Panc1 (cell line): ENCODE measurements at regions not wholly inside any gene's neighbourhood (a gene's known extent, or its start where the extent isn't known, plus 50 kb on each side); places are given as distances from the start of the nearest gene placed in this dataset.

Experiments
- ATAC-seq: fragments of 200-7000 bp; cut with Tn5 transposase; 2 replicates; pipeline ENCODE4 v1.9.1; 2020; ENCODE audit warnings: mild to moderate bottlenecking, moderate library complexity
- BruUV-seq: library from RNA; stranded (reverse); fragments of 400-500 nt; replicated peaks from 2 replicates; lab custom pipeline; 2021; lab: Mats Ljungman, UMichigan
- CTCF ChIA-PET: fragments of 300-600 bp; sonication (Branson Sonifier 250); formaldehyde crosslinking; loops from one replicate; lab custom pipeline; 2022; ENCODE audit warnings: antibody characterized with exemption; lab: Charles Lee
- POLR2A ChIA-PET: fragments of 300-600 bp; sonication (Branson Sonifier 250); formaldehyde crosslinking; loops from one replicate; lab custom pipeline; 2022; ENCODE audit warnings: antibody characterized with exemption; lab: Charles Lee
- DNase-seq: peaks from one replicate; pipeline ENCODE4 v3.0.0-alpha.2; 2010; ENCODE audit warnings: low read depth, low spot score
- H3K27ac ChIP-seq: 2 replicates; pipeline ENCODE4 v1.5.1; 2011; ENCODE audit warnings: mild to moderate bottlenecking, low read length, inconsistent platforms
- H3K27me3 ChIP-seq: fragments of 200-500 bp; sonication (Bioruptor generic); 2 replicates; pipeline ENCODE4 v1.6.0; 2014; ENCODE audit warnings: low read length, inconsistent platforms; ENCODE audit not compliant: control insufficient read depth, insufficient read depth
- H3K36me3 ChIP-seq: fragments of 200-500 bp; sonication (Bioruptor generic); 2 replicates; pipeline ENCODE4 v1.5.1; 2014; ENCODE audit warnings: inconsistent platforms, mild to moderate bottlenecking, low read length, moderate library complexity; ENCODE audit not compliant: control insufficient read depth, insufficient read depth
- H3K4me1 ChIP-seq: 2 replicates; pipeline ENCODE4 v1.5.1; 2011; ENCODE audit warnings: inconsistent platforms, mild to moderate bottlenecking, low read length, moderate library complexity; ENCODE audit not compliant: control insufficient read depth, insufficient read depth
- H3K4me3 ChIP-seq, 2 experiments: 2 replicates each; pipeline ENCODE4 v1.5.1; 2011 to 2012; ENCODE audit warnings: low read depth in 2 of 2, low read length in 2 of 2, mild to moderate bottlenecking in 2 of 2, inconsistent platforms in 1 of 2, moderate library complexity in 1 of 2
- H3K9me3 ChIP-seq: fragments of 200-500 bp; sonication (Bioruptor generic); 2 replicates; pipeline ENCODE4 v1.5.1; 2014; ENCODE audit warnings: low read depth, mild to moderate bottlenecking, inconsistent platforms, low read length, moderate library complexity; ENCODE audit not compliant: control insufficient read depth, insufficient read depth
- POLR2AphosphoS5 ChIP-seq: IDR thresholded peaks from 2 replicates; pipeline ENCODE4 v1.6.1; 2012; ENCODE audit warnings: mild to moderate bottlenecking, low read depth, low read length, moderate library complexity
- SIN3A ChIP-seq: IDR thresholded peaks from 2 replicates; pipeline ENCODE4 v1.6.1; 2012; ENCODE audit warnings: low read depth, mild to moderate bottlenecking, low read length, moderate library complexity, borderline replicate concordance; ENCODE audit not compliant: insufficient read depth
- TCF7L2 ChIP-seq: IDR thresholded peaks from 2 replicates; pipeline ENCODE4 v1.6.1; 2011; ENCODE audit warnings: mild to moderate bottlenecking, low read depth, low read length, inconsistent platforms
- in situ Hi-C: cut with HindIII; loops from 2 replicates; pipeline ENCODE4 v1.10.0; 2016; ENCODE audit warnings: low sequenced_read_pairs, low pct_unique_long_range_greater_than_20kb
- intact Hi-C: fragments of 100-400 bp; cut with micrococcal nuclease; formaldehyde crosslinking; loops from one replicate; pipeline ENCODE4 v1.10.0; 2022; ENCODE audit not compliant: unreplicated experiment
- TF ChIP-seq, protein P1 (sequence below), 2 experiments: IDR thresholded peaks; 2 replicates each; pipeline ENCODE4 v1.6.1; 2011 to 2012; ENCODE audit warnings: low read depth in 2 of 2, control low read depth in 1 of 2, low read length in 1 of 2, mild to moderate bottlenecking in 1 of 2, moderate library complexity in 1 of 2; ENCODE audit not compliant: insufficient read depth in 1 of 2
- TF ChIP-seq, protein P2 (sequence below): fragments of 450-650 bp; IDR thresholded peaks from 2 replicates; pipeline ENCODE4 v1.5.1; 2017; ENCODE audit warnings: mild to moderate bottlenecking

DNA sequence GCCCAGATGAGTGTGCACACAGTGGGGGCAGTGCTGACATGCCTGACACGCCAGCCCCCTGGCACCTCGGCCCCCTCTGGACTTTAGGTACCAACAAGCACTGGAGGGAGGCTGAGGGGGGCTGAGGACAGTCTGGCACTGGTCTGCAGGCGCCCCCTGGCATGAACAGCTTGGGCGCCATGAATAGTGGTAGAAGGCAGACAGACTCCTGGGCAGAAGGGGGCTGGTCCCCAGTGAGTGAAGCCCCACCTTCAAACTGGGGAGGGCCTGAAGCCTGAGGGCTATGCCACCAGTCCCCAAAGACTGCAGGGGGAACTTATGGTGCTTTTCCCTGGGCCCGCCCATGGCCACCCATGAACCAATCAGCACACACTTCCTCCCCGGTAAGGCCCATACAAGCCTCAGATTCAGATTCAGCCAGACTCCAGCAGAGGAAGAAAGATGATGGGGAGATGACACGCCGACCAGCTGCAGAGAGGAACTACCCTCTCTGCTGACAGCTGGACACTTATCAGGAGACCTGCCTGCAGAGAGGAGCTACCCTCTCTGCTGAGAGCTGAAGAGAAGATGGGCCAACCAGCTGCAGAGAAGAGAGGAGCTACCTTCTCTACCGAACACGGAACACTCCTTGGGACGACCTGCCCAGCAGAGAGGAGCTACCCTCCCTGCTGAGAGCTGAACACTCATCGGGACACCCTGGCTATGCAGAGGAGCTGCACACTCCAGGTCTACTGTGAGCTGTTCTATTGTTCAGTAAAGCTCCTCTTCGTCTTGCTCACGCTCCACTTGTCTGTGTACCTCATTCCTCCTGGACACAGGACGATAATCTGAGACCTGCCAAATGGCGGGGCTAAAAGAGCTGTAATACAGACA is 324.5 kb downstream of the PCNX1 start:
- DNase-seq (no peak), ATAC-seq (0 out of 2 replicates have a peak, but pooled peaks have one; percentile 48)
- intact Hi-C loops = no loop called here
- Histone ChIP-seq H3K36me3 (no peaks in the 10 kb centered on the region), H3K4me1 (no peaks in the 10 kb centered on the region), H3K9me3 (no peaks in the 10 kb centered on the region), H3K4me3 (no peak overlapping the region), H3K27me3 (no peaks in the 10 kb centered on the region), H3K27ac (no peak overlapping the region)
- BruUV-seq = no TSS peak
- TF ChIP-seq, protein P1, sequence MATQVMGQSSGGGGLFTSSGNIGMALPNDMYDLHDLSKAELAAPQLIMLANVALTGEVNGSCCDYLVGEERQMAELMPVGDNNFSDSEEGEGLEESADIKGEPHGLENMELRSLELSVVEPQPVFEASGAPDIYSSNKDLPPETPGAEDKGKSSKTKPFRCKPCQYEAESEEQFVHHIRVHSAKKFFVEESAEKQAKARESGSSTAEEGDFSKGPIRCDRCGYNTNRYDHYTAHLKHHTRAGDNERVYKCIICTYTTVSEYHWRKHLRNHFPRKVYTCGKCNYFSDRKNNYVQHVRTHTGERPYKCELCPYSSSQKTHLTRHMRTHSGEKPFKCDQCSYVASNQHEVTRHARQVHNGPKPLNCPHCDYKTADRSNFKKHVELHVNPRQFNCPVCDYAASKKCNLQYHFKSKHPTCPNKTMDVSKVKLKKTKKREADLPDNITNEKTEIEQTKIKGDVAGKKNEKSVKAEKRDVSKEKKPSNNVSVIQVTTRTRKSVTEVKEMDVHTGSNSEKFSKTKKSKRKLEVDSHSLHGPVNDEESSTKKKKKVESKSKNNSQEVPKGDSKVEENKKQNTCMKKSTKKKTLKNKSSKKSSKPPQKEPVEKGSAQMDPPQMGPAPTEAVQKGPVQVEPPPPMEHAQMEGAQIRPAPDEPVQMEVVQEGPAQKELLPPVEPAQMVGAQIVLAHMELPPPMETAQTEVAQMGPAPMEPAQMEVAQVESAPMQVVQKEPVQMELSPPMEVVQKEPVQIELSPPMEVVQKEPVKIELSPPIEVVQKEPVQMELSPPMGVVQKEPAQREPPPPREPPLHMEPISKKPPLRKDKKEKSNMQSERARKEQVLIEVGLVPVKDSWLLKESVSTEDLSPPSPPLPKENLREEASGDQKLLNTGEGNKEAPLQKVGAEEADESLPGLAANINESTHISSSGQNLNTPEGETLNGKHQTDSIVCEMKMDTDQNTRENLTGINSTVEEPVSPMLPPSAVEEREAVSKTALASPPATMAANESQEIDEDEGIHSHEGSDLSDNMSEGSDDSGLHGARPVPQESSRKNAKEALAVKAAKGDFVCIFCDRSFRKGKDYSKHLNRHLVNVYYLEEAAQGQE (IDR thresholded peaks at IDR 0.05; ENCODE audit: insufficient read depth in 1 of 2, low read depth in 2 of 2, low read length in 1 of 2) = no peak
- TF ChIP-seq SIN3A (no peak), POLR2AphosphoS5 (no peak), TCF7L2 (no peak)
- TF ChIP-seq, protein P2, sequence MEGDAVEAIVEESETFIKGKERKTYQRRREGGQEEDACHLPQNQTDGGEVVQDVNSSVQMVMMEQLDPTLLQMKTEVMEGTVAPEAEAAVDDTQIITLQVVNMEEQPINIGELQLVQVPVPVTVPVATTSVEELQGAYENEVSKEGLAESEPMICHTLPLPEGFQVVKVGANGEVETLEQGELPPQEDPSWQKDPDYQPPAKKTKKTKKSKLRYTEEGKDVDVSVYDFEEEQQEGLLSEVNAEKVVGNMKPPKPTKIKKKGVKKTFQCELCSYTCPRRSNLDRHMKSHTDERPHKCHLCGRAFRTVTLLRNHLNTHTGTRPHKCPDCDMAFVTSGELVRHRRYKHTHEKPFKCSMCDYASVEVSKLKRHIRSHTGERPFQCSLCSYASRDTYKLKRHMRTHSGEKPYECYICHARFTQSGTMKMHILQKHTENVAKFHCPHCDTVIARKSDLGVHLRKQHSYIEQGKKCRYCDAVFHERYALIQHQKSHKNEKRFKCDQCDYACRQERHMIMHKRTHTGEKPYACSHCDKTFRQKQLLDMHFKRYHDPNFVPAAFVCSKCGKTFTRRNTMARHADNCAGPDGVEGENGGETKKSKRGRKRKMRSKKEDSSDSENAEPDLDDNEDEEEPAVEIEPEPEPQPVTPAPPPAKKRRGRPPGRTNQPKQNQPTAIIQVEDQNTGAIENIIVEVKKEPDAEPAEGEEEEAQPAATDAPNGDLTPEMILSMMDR = no peak
- ChIA-PET POLR2A (no interaction called here), CTCF (no interaction called here)
- in situ Hi-C loops = no loop called here

DNA sequence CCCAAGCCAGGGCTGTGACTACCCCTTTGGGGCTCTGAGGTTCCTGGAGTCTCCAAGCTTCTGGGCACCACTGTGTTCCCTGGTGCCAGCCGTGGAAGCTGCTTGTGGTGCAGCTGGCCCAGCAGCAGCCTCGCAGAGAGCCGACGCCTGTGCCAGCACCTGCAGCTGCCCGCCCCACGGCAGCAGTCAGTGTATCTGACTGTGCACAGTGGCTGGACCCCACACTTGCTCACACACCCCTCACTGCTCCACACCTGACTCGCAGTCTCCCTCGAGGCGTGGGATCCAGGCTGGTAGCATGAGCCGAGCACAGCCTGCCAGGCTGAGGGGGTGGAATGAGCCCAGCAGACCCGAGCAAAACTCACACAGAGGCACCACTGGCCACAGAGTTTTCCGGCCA is 325.2 kb downstream of the PCNX1 start:
- Histone ChIP-seq H3K27ac (no peak overlapping the region), H3K9me3 (no peaks in the 10 kb centered on the region), H3K4me3 (no peak overlapping the region), H3K27me3 (no peaks in the 10 kb centered on the region), H3K36me3 (no peaks in the 10 kb centered on the region), H3K4me1 (no peaks in the 10 kb centered on the region)
- CTCF ChIA-PET = no interaction called here
- intact Hi-C loops (no loop called here), in situ Hi-C loops (no loop called here)
- DNase-seq (no peak), ATAC-seq (no peak)
- TF ChIP-seq TCF7L2 = no peak
- TF ChIP-seq SIN3A = no peak
- TF ChIP-seq POLR2AphosphoS5 = no peak
- TF ChIP-seq, protein P1 (IDR thresholded peaks at IDR 0.05; ENCODE audit: insufficient read depth in 1 of 2, low read depth in 2 of 2, low read length in 1 of 2) = no peak
- TF ChIP-seq, protein P2 = no peak
- no TSS peak for BruUV-seq
- POLR2A ChIA-PET = no interaction called here
